ENCODE measurements at regions not wholly inside any gene's neighbourhood (a gene's known extent, or its start where the extent isn't known, plus 50 kb on each side); places are given as distances from the start of the nearest gene placed in this dataset.

DNA sequence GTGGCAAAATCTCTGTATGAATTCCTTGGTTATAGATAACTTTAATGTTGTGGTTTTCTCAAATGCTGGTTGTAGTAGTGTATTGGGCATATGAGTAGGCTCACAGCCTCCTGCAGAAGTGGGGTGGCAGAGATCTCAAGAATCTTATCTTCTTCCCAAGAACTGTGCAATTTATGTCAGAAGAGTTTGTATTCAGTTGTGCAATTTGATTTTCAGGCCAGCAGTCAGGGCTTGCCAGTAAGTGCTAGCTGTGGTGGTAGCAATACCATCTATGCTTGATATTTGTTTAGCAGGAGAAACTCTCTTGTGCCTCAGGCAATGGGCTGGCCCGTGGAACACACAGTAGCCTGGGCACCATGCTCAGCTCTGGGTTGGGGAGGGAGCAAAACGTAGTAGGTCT lies 58.4 kb upstream of the GOLIM4 start:
- ChIA-PET RAD21 (ENCODE audit: low non-redundant PET in 1 of 2, low total read pairs in 2 of 2, uncharacterized antibody in 2 of 2, unreplicated experiment in 2 of 2) (no interaction called here), POLR2A (no interaction called here), CTCF (no interaction called here)
- Histone ChIP-seq H3K4me2 (ENCODE audit: low read length) (no peak overlapping the region), H3K27ac (ENCODE audit: low read depth, low read length) (no peak overlapping the region), H3K79me2 (ENCODE audit: insufficient read depth, low read length) (no peaks in the 10 kb centered on the region), H3K9me2 (ENCODE audit: insufficient read depth) (no peaks in the 10 kb centered on the region), H2AFZ (ENCODE audit: low read depth, low read length, poor library complexity, severe bottlenecking) (no peak overlapping the region), H3K4me1 (ENCODE audit: control insufficient read depth in 1 of 2, insufficient read depth in 2 of 2, low read length in 2 of 2) (no peaks in the 10 kb centered on the region), H4K20me1 (ENCODE audit: insufficient read depth) (no peaks in the 10 kb centered on the region), H3K9ac (ENCODE audit: low read length) (no peak overlapping the region), H3K36me3 (ENCODE audit: control insufficient read depth in 1 of 2, insufficient read depth in 2 of 2, low read length in 2 of 2) (no peaks in the 10 kb centered on the region), H3K27me3 (ENCODE audit: insufficient read depth, low read length) (no peaks in the 10 kb centered on the region), H3K4me3 (replicated peaks in 1 of 2; ENCODE audit: low read depth in 1 of 2, low read length in 2 of 2) (no peak overlapping the region), H3K9me3 (ENCODE audit: control insufficient read depth in 1 of 2, insufficient read depth in 1 of 2, low read depth in 1 of 2, low read length in 2 of 2) (no peaks in the 10 kb centered on the region)
- intact Hi-C loops (cut with micrococcal nuclease) = no loop called here
- no TSS peak for BruUV-seq (replicated peaks)
- TF ChIP-seq ELF1 (IDR thresholded peaks at IDR 0.05; ENCODE audit: borderline replicate concordance, low read depth) (no peak), POLR2A (IDR thresholded peaks at IDR 0.05; ENCODE audit: borderline replicate concordance, extremely low read depth, insufficient read depth, insufficient read length) (no peak), ZNF274 (IDR thresholded peaks at IDR 0.05; ENCODE audit: low read depth, low read length) (no peak), EZH2 (IDR thresholded peaks at IDR 0.05) (no peak), CBX3 (IDR thresholded peaks at IDR 0.05; ENCODE audit: low read depth) (no peak), ZFX (IDR thresholded peaks at IDR 0.05) (no peak), SRF (IDR thresholded peaks at IDR 0.05; ENCODE audit: low read depth) (no peak), RAD21 (IDR thresholded peaks at IDR 0.05; ENCODE audit: low read depth) (no peak), TCF7L2 (IDR thresholded peaks at IDR 0.05; ENCODE audit: borderline replicate concordance, extremely low read depth, insufficient read depth, insufficient read length) (no peak), EZH2phosphoT487 (IDR thresholded peaks at IDR 0.05; ENCODE audit: borderline replicate concordance) (no peak), EGR1 (IDR thresholded peaks at IDR 0.05; ENCODE audit: low read depth) (no peak), POLR2AphosphoS5 (IDR thresholded peaks at IDR 0.05; ENCODE audit: low read depth, low read length) (no peak), SIN3A (IDR thresholded peaks at IDR 0.05; ENCODE audit: low read depth) (no peak), CEBPB (IDR thresholded peaks at IDR 0.05; ENCODE audit: low read depth) (no peak)
- TF ChIP-seq, protein P1, sequence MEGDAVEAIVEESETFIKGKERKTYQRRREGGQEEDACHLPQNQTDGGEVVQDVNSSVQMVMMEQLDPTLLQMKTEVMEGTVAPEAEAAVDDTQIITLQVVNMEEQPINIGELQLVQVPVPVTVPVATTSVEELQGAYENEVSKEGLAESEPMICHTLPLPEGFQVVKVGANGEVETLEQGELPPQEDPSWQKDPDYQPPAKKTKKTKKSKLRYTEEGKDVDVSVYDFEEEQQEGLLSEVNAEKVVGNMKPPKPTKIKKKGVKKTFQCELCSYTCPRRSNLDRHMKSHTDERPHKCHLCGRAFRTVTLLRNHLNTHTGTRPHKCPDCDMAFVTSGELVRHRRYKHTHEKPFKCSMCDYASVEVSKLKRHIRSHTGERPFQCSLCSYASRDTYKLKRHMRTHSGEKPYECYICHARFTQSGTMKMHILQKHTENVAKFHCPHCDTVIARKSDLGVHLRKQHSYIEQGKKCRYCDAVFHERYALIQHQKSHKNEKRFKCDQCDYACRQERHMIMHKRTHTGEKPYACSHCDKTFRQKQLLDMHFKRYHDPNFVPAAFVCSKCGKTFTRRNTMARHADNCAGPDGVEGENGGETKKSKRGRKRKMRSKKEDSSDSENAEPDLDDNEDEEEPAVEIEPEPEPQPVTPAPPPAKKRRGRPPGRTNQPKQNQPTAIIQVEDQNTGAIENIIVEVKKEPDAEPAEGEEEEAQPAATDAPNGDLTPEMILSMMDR (IDR thresholded peaks at IDR 0.05 in 2 of 3, conservative IDR thresholded peaks at IDR 0.05 in 1 of 3; ENCODE audit: borderline replicate concordance in 1 of 3, insufficient read depth in 1 of 3, low read depth in 2 of 3, low read length in 2 of 3) = no peak
- TF ChIP-seq, protein P2, sequence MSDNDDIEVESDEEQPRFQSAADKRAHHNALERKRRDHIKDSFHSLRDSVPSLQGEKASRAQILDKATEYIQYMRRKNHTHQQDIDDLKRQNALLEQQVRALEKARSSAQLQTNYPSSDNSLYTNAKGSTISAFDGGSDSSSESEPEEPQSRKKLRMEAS (IDR thresholded peaks at IDR 0.05) = no peak
- TF ChIP-seq, protein P3, sequence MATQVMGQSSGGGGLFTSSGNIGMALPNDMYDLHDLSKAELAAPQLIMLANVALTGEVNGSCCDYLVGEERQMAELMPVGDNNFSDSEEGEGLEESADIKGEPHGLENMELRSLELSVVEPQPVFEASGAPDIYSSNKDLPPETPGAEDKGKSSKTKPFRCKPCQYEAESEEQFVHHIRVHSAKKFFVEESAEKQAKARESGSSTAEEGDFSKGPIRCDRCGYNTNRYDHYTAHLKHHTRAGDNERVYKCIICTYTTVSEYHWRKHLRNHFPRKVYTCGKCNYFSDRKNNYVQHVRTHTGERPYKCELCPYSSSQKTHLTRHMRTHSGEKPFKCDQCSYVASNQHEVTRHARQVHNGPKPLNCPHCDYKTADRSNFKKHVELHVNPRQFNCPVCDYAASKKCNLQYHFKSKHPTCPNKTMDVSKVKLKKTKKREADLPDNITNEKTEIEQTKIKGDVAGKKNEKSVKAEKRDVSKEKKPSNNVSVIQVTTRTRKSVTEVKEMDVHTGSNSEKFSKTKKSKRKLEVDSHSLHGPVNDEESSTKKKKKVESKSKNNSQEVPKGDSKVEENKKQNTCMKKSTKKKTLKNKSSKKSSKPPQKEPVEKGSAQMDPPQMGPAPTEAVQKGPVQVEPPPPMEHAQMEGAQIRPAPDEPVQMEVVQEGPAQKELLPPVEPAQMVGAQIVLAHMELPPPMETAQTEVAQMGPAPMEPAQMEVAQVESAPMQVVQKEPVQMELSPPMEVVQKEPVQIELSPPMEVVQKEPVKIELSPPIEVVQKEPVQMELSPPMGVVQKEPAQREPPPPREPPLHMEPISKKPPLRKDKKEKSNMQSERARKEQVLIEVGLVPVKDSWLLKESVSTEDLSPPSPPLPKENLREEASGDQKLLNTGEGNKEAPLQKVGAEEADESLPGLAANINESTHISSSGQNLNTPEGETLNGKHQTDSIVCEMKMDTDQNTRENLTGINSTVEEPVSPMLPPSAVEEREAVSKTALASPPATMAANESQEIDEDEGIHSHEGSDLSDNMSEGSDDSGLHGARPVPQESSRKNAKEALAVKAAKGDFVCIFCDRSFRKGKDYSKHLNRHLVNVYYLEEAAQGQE (IDR thresholded peaks at IDR 0.05; ENCODE audit: low read depth) = no peak
- TF ChIP-seq, protein P4, sequence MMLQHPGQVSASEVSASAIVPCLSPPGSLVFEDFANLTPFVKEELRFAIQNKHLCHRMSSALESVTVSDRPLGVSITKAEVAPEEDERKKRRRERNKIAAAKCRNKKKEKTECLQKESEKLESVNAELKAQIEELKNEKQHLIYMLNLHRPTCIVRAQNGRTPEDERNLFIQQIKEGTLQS (IDR thresholded peaks at IDR 0.05) = no peak
- ATAC-seq = no peak
- no peak for DNase-seq (ENCODE audit: low read depth, low spot score)
